ENCODE measurements at regions not wholly inside any gene's neighbourhood (a gene's known extent, or its start where the extent isn't known, plus 50 kb on each side); places are given as distances from the start of the nearest gene placed in this dataset.

- TF ChIP-seq EZH2phosphoT487 (IDR thresholded peaks at IDR 0.05; ENCODE audit: insufficient read depth, low read depth), result no peak
- no peak for TF ChIP-seq EZH2 (IDR thresholded peaks at IDR 0.05; ENCODE audit: insufficient read depth, poor library complexity, severe bottlenecking)
These were observed 274.5 kb downstream of the SLC7A11 start for GRCh38 chr4:137967480-137968190.

All from GM23248 (cell line).